ENCODE measurements at regions not wholly inside any gene's neighbourhood (a gene's known extent, or its start where the extent isn't known, plus 50 kb on each side); places are given as distances from the start of the nearest gene placed in this dataset.

GRCh38 chr2:234275515-234275914 lies 221.4 kb downstream of the ARL4C start:
- Histone ChIP-seq H3K4me1 (ENCODE audit: control insufficient read depth in 1 of 2, insufficient read depth in 2 of 2, low read length in 2 of 2) (no peaks in the 10 kb centered on the region), H3K36me3 (replicated peaks in 1 of 2; ENCODE audit: control insufficient read depth in 1 of 2, insufficient read depth in 2 of 2, low read length in 2 of 2) (no peaks in the 10 kb centered on the region), H3K79me2 (ENCODE audit: insufficient read depth, low read length) (no peaks in the 10 kb centered on the region), H2AFZ (ENCODE audit: insufficient read depth, low read depth, low read length, poor library complexity, severe bottlenecking) (no peak overlapping the region), H3K27me3 (ENCODE audit: control insufficient read depth in 2 of 2, insufficient read depth in 2 of 2, low read length in 2 of 2) (peaks cover 4 to 6% of the 10 kb centered on the region in 2 donors), H3K4me3 (replicated peaks in 1 of 3; ENCODE audit: low read depth in 2 of 3, low read length in 3 of 3) (no peak overlapping the region), H3K9ac (ENCODE audit: insufficient read depth, low read length, poor library complexity, severe bottlenecking) (no peak overlapping the region), H3K4me2 (replicated peaks; ENCODE audit: extremely low read depth, low read length, poor library complexity, severe bottlenecking) (no peak overlapping the region), H4K20me1 (ENCODE audit: insufficient read depth, low read length) (no peaks in the 10 kb centered on the region), H3K9me3 (replicated peaks in 1 of 2; ENCODE audit: control insufficient read depth in 1 of 2, insufficient read depth in 1 of 2, low read length in 2 of 2) (no peaks in the 10 kb centered on the region), H3K27ac (ENCODE audit: low read depth in 1 of 2, low read length in 2 of 2) (no peak overlapping the region)
- intact Hi-C loops (cut with micrococcal nuclease): no loop called here
- Mint-ChIP-seq H3K4me3 (no peak overlapping the region), H3K36me3 (no peaks in the 10 kb centered on the region), H3K9me3 (peaks cover 0 to 5% (median 2%) of the 10 kb centered on the region in 7 donors), H3K4me1 (no peaks in the 10 kb centered on the region), H3K27ac (no peak overlapping the region), H3K27me3 (ENCODE audit: low read depth in 3 of 3) (peaks cover 5 to 23% (median 11%) of the 10 kb centered on the region in 3 donors)
- no peak for TF ChIP-seq CTCF (IDR thresholded peaks at IDR 0.05)
- no peak for DNase-seq
- 73% methylated on average over 1 of the region's 2 CpGs for WGBS (ENCODE audit: insufficient coverage)

GRCh38 chr2:234273887-234274584 lies 222.8 kb downstream of the ARL4C start:
- 92% methylated on average over 5 of the region's 9 CpGs for WGBS (ENCODE audit: insufficient coverage)
- Histone ChIP-seq H3K4me3 (replicated peaks in 1 of 3; ENCODE audit: low read depth in 2 of 3, low read length in 3 of 3) (no peak overlapping the region), H3K9ac (ENCODE audit: insufficient read depth, low read length, poor library complexity, severe bottlenecking) (no peak overlapping the region), H3K9me3 (replicated peaks in 1 of 2; ENCODE audit: control insufficient read depth in 1 of 2, insufficient read depth in 1 of 2, low read length in 2 of 2) (no peaks in the 10 kb centered on the region), H3K27ac (ENCODE audit: low read depth in 1 of 2, low read length in 2 of 2) (no peak overlapping the region), H2AFZ (ENCODE audit: insufficient read depth, low read depth, low read length, poor library complexity, severe bottlenecking) (no peak overlapping the region), H3K4me1 (ENCODE audit: control insufficient read depth in 1 of 2, insufficient read depth in 2 of 2, low read length in 2 of 2) (no peaks in the 10 kb centered on the region), H3K36me3 (replicated peaks in 1 of 2; ENCODE audit: control insufficient read depth in 1 of 2, insufficient read depth in 2 of 2, low read length in 2 of 2) (no peaks in the 10 kb centered on the region), H4K20me1 (ENCODE audit: insufficient read depth, low read length) (no peaks in the 10 kb centered on the region), H3K4me2 (replicated peaks; ENCODE audit: extremely low read depth, low read length, poor library complexity, severe bottlenecking) (no peak overlapping the region), H3K79me2 (ENCODE audit: insufficient read depth, low read length) (no peaks in the 10 kb centered on the region), H3K27me3 (ENCODE audit: control insufficient read depth in 2 of 2, insufficient read depth in 2 of 2, low read length in 2 of 2) (peaks cover 4 to 6% of the 10 kb centered on the region in 2 donors)
- peaks cover 11 to 19% (median 11%) of the 10 kb centered on the region in 3 donors for H3K27me3 Mint-ChIP-seq (ENCODE audit: low read depth in 3 of 3)
- DNase-seq: no peak
- H3K4me3 Mint-ChIP-seq: no peak overlapping the region
- H3K9me3 Mint-ChIP-seq: peaks cover 0 to 5% (median 0%) of the 10 kb centered on the region in 7 donors
- H3K36me3 Mint-ChIP-seq: no peaks in the 10 kb centered on the region
- no peaks in the 10 kb centered on the region for H3K4me1 Mint-ChIP-seq
- intact Hi-C loops (cut with micrococcal nuclease): no loop called here
- no peak for TF ChIP-seq CTCF (IDR thresholded peaks at IDR 0.05)
- peak overlapping the region in 1 of 7 donors; percentile 54 for H3K27ac Mint-ChIP-seq
